Fibroblast of lung (primary cell): ENCODE measurements at regions not wholly inside any gene's neighbourhood (a gene's known extent, or its start where the extent isn't known, plus 50 kb on each side); places are given as distances from the start of the nearest gene placed in this dataset.
A peak's percentile ranks its signal among the peaks of the same experiment; 100 is the strongest.

Source experiments
- DNase-seq, 2 donors: peaks; one replicate each; pipeline versions ENCODE4 v3.0.0 to v3.0.0-alpha.2; 2010; ENCODE audit warnings: low read depth in 2 of 2
- H2AFZ ChIP-seq: 2 replicates; pipeline ENCODE4 v1.5.1; 2012; ENCODE audit warnings: low read length, control low read depth, inconsistent platforms
- H3K27ac ChIP-seq: 2 replicates; pipeline ENCODE4 v1.5.1; 2011; ENCODE audit warnings: low read length, control low read depth; ENCODE audit not compliant: insufficient read depth
- H3K27me3 ChIP-seq: 2 replicates; pipeline ENCODE4 v1.5.1; 2011; ENCODE audit warnings: mild to moderate bottlenecking, low read length; ENCODE audit not compliant: control insufficient read depth, insufficient read depth
- H3K36me3 ChIP-seq: 2 replicates; pipeline ENCODE4 v1.5.1; 2011; ENCODE audit warnings: low read length; ENCODE audit not compliant: control insufficient read depth, insufficient read depth
- H3K4me1 ChIP-seq: 2 replicates; pipeline ENCODE4 v1.5.1; 2011; ENCODE audit warnings: low read length; ENCODE audit not compliant: control insufficient read depth, insufficient read depth; ENCODE audit errors: extremely low read depth
- H3K4me2 ChIP-seq: 2 replicates; pipeline ENCODE4 v1.5.1; 2011; ENCODE audit warnings: low read length, control low read depth; ENCODE audit not compliant: insufficient read depth; ENCODE audit errors: extremely low read depth
- H3K4me3 ChIP-seq, 4 experiments: fragments of 200-600 bp in 1 of 4; sonication (generic) in 1 of 4; replicated peaks in 1 of 4; 2 replicates each; pipeline ENCODE4 v1.5.1; 2011 to 2016; ENCODE audit warnings: low read length in 4 of 4, low read depth in 3 of 4, mild to moderate bottlenecking in 3 of 4, control low read depth in 2 of 4, inconsistent platforms in 1 of 4, mixed read lengths in 1 of 4; ENCODE audit not compliant: insufficient read depth in 1 of 4; ENCODE audit errors: control extremely low read depth in 1 of 4
- H3K79me2 ChIP-seq: 2 replicates; pipeline ENCODE4 v1.5.1; 2012; ENCODE audit warnings: mild to moderate bottlenecking, low read length, inconsistent platforms; ENCODE audit not compliant: control insufficient read depth, insufficient read depth
- H3K9ac ChIP-seq: 2 replicates; pipeline ENCODE4 v1.5.1; 2011; ENCODE audit warnings: mild to moderate bottlenecking, low read length, control low read depth; ENCODE audit not compliant: insufficient read depth
- H3K9me3 ChIP-seq: 2 replicates; pipeline ENCODE4 v1.5.1; 2012; ENCODE audit warnings: low read depth, low read length; ENCODE audit not compliant: control insufficient read depth, insufficient read depth
- H4K20me1 ChIP-seq: 2 replicates; pipeline ENCODE4 v1.5.1; 2011; ENCODE audit warnings: low read length; ENCODE audit not compliant: control insufficient read depth, insufficient read depth; ENCODE audit errors: extremely low read depth
- EZH2 ChIP-seq: IDR thresholded peaks from 2 replicates; pipeline ENCODE4 v1.5.1; 2012; ENCODE audit warnings: low read length, control low read depth, mild to moderate bottlenecking; ENCODE audit errors: missing control alignments
- TF ChIP-seq, protein P1 (sequence below), 2 donors: IDR thresholded peaks in 1 of 2; conservative IDR thresholded peaks in 1 of 2; 1 replicate in 1 of 2; 2 replicates in 1 of 2; pipeline ENCODE4 v1.5.1; 2011 to 2012; ENCODE audit warnings: low read length in 2 of 2, control low read depth in 1 of 2, inconsistent platforms in 1 of 2, low read depth in 1 of 2, mild to moderate bottlenecking in 1 of 2

DNA sequence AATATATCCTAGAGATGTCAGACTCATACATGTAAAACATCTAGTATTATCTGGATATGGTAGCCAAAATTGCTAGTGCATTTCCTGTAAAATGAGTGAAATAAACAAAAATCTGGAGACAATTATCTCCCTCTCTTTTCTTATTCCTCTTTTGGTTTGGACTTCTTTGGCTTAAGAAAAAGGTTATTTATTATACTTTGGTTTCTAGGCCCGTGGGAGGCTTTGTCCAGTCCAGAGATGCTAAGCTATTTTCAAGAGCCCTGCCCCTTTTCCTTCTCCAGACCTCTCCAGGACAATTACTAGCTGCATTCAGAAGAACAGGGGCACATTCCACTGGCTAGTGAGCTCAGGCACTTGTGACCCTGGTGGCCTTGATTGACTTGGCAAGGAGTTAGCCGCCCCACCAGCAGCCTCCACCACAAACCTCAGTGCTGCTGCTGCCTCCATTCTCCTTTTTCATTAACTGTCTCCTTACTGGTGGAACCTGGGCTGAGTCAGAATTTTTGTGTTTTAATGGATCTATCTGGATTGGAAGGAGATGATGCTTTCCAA, 747.3 kb upstream of the TENM4 start:
- Histone ChIP-seq H3K9ac (no peak overlapping the region), H3K4me1 (no peaks in the 10 kb centered on the region), H3K36me3 (no peaks in the 10 kb centered on the region), H2AFZ (no peak overlapping the region), H4K20me1 (no peaks in the 10 kb centered on the region), H3K79me2 (no peaks in the 10 kb centered on the region), H3K27me3 (no peaks in the 10 kb centered on the region), H3K27ac (no peak overlapping the region), H3K9me3 (no peaks in the 10 kb centered on the region), H3K4me3 (no peak overlapping the region), H3K4me2 (no peak overlapping the region)
- no peak for TF ChIP-seq EZH2
- TF ChIP-seq, protein P1, sequence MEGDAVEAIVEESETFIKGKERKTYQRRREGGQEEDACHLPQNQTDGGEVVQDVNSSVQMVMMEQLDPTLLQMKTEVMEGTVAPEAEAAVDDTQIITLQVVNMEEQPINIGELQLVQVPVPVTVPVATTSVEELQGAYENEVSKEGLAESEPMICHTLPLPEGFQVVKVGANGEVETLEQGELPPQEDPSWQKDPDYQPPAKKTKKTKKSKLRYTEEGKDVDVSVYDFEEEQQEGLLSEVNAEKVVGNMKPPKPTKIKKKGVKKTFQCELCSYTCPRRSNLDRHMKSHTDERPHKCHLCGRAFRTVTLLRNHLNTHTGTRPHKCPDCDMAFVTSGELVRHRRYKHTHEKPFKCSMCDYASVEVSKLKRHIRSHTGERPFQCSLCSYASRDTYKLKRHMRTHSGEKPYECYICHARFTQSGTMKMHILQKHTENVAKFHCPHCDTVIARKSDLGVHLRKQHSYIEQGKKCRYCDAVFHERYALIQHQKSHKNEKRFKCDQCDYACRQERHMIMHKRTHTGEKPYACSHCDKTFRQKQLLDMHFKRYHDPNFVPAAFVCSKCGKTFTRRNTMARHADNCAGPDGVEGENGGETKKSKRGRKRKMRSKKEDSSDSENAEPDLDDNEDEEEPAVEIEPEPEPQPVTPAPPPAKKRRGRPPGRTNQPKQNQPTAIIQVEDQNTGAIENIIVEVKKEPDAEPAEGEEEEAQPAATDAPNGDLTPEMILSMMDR (conservative IDR thresholded peaks at IDR 0.05 in 1 of 2, IDR thresholded peaks at IDR 0.05 in 1 of 2; ENCODE audit: low read depth in 1 of 2, low read length in 2 of 2): no peak
- no peak for DNase-seq

DNA sequence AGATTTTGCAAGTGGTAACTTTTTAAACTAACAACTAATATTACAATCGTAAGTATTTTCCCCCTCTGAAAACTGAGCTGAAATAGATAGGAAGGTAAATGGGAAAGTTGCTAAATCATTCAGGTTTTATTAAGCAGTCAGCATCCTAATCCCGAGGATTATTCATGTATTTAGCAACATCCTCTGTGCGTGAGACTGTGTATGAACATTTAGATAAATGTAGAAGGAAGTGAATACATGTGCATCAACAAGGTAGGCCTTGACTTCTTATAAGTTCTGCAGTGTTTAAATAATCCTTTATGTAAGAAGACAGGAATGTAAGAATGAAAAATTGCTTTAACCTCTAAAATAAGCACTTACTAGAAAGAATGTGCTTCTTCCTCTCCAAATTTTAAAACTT, 745.9 kb upstream of the TENM4 start:
- H3K27me3 ChIP-seq: no peaks in the 10 kb centered on the region
- no peaks in the 10 kb centered on the region for H4K20me1 ChIP-seq
- no peaks in the 10 kb centered on the region for H3K4me1 ChIP-seq
- TF ChIP-seq, protein P1 (conservative IDR thresholded peaks at IDR 0.05 in 1 of 2, IDR thresholded peaks at IDR 0.05 in 1 of 2; ENCODE audit: low read depth in 1 of 2, low read length in 2 of 2): no peak
- no peak for TF ChIP-seq EZH2
- H3K9me3 ChIP-seq: no peaks in the 10 kb centered on the region
- no peaks in the 10 kb centered on the region for H3K36me3 ChIP-seq
- H2AFZ ChIP-seq: no peak overlapping the region
- DNase-seq: peak in 1 of 2 donors; percentile 22
- no peak overlapping the region for H3K27ac ChIP-seq
- no peak overlapping the region for H3K9ac ChIP-seq
- H3K4me2 ChIP-seq: no peak overlapping the region
- no peaks in the 10 kb centered on the region for H3K79me2 ChIP-seq
- no peak overlapping the region for H3K4me3 ChIP-seq

DNA sequence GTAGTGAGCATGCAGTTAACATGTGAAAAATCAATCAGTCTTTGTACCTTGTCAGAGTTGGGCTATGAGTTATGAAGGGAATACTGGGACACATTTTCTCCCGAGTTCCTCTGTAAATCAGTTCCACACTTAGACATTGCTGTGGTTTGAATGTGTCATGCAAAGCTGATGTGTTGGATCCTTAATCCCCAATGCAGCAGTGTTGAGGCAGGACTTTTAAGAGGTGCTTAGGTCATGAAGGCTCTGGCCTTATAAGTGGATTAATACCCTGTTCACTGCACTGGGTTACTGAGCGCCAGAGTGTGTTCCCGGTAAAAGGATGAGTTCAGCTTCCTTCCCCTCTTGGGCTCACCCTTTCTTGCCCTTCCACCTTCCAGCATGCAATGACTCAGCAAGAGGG, 742.1 kb upstream of the TENM4 start:
- no peak overlapping the region for H2AFZ ChIP-seq
- no peaks in the 10 kb centered on the region for H3K27me3 ChIP-seq
- no peak overlapping the region for H3K4me2 ChIP-seq
- no peaks in the 10 kb centered on the region for H3K79me2 ChIP-seq
- H4K20me1 ChIP-seq: no peaks in the 10 kb centered on the region
- DNase-seq: peak in 1 of 2 donors; percentile 5
- no peaks in the 10 kb centered on the region for H3K4me1 ChIP-seq
- no peak overlapping the region for H3K9ac ChIP-seq
- TF ChIP-seq EZH2: no peak
- TF ChIP-seq, protein P1 (conservative IDR thresholded peaks at IDR 0.05 in 1 of 2, IDR thresholded peaks at IDR 0.05 in 1 of 2; ENCODE audit: low read depth in 1 of 2, low read length in 2 of 2): no peak
- no peak overlapping the region for H3K27ac ChIP-seq
- H3K9me3 ChIP-seq: no peaks in the 10 kb centered on the region
- no peak overlapping the region for H3K4me3 ChIP-seq
- no peaks in the 10 kb centered on the region for H3K36me3 ChIP-seq
